H1 (cell line): ENCODE measurements at regions not wholly inside any gene's neighbourhood (a gene's known extent, or its start where the extent isn't known, plus 50 kb on each side); places are given as distances from the start of the nearest gene placed in this dataset.

Experiments used
- CTCF ChIA-PET: fragments of 300-600 bp; sonication (Branson Sonifier 250); formaldehyde crosslinking; loops from one replicate; lab custom pipeline; 2021; ENCODE audit not compliant: partially characterized antibody; lab: Charles Lee
- POLR2A ChIA-PET: fragments of 300-600 bp; sonication (Branson Sonifier 250); formaldehyde crosslinking; loops from one replicate; lab custom pipeline; 2021; ENCODE audit warnings: inconsistent platforms; ENCODE audit not compliant: partially characterized antibody; lab: Charles Lee
- DNase-seq, 2 experiments: peaks; one replicate each; pipeline versions ENCODE4 v3.0.0 to v3.0.0-alpha.2; 2010 to 2022; ENCODE audit warnings: low spot score in 2 of 2, low read depth in 1 of 2, mixed read lengths in 1 of 2
- FAIRE-seq: peaks from 2 replicates; lab custom pipeline; 2011; peaks lifted over from hg19 to GRCh38; lab: Jason Lieb, UNC
- H2AFZ ChIP-seq: 2 replicates; pipeline ENCODE4 v1.8.1; 2012; ENCODE audit warnings: low read length, inconsistent platforms
- H2AK5ac ChIP-seq: 2 replicates; pipeline ENCODE4 v1.6.1; 2013; ENCODE audit warnings: low read depth, low read length
- H2BK120ac ChIP-seq: replicated peaks from 2 replicates; pipeline ENCODE3; 2013; ENCODE audit warnings: low read depth, low read length, inconsistent platforms
- H2BK12ac ChIP-seq: 2 replicates; pipeline ENCODE4 v1.6.1; 2013; ENCODE audit warnings: low read depth, low read length
- H2BK15ac ChIP-seq: 2 replicates; pipeline ENCODE4 v1.6.1; 2013; ENCODE audit warnings: low read length
- H2BK20ac ChIP-seq: 2 replicates; pipeline ENCODE4 v1.6.1; 2013; ENCODE audit warnings: low read length
- H2BK5ac ChIP-seq: 2 replicates; pipeline ENCODE4 v1.6.1; 2013; ENCODE audit warnings: low read depth, low read length
- H3K14ac ChIP-seq: 2 replicates; pipeline ENCODE4 v1.6.1; 2013; ENCODE audit warnings: inconsistent platforms; ENCODE audit not compliant: insufficient read length
- H3K18ac ChIP-seq: 2 replicates; pipeline ENCODE4 v1.6.1; 2013; ENCODE audit warnings: low read length; ENCODE audit errors: extremely low read depth
- H3K23ac ChIP-seq: 2 replicates; pipeline ENCODE4 v1.6.1; 2013; ENCODE audit warnings: inconsistent platforms; ENCODE audit not compliant: insufficient read length
- H3K23me2 ChIP-seq: 2 replicates; pipeline ENCODE4 v1.6.1; 2013; ENCODE audit warnings: low read depth, low read length
- H3K27ac ChIP-seq: 2 replicates; pipeline ENCODE4 v1.6.1; 2011; ENCODE audit warnings: low read depth, low read length, inconsistent platforms
- H3K27me3 ChIP-seq, 4 experiments: replicated peaks in 1 of 4; 1 replicate in 1 of 4; 2 replicates in 3 of 4; pipeline versions ENCODE4 v1.6.1 to v1.8.1; 2011 to 2013; ENCODE audit warnings: low read length in 3 of 4, mild to moderate bottlenecking in 3 of 4, inconsistent platforms in 2 of 4, mixed read lengths in 2 of 4, moderate library complexity in 1 of 4; ENCODE audit not compliant: control insufficient read depth in 3 of 4, insufficient read depth in 3 of 4; ENCODE audit errors: extremely low read depth in 1 of 4
- H3K36me3 ChIP-seq, 4 experiments: 2 replicates each; pipeline versions ENCODE4 v1.6.1 to v1.8.1; 2011 to 2013; ENCODE audit warnings: mild to moderate bottlenecking in 4 of 4, low read length in 3 of 4, moderate library complexity in 2 of 4, control low read depth in 1 of 4, inconsistent platforms in 1 of 4; ENCODE audit not compliant: insufficient read depth in 4 of 4, control insufficient read depth in 2 of 4
- H3K4ac ChIP-seq: replicated peaks from 2 replicates; pipeline ENCODE3; 2013; ENCODE audit warnings: low read length, low read depth, mixed read lengths, inconsistent platforms; ENCODE audit not compliant: insufficient read length
- H3K4me1 ChIP-seq, 4 experiments: replicated peaks in 1 of 4; 1 replicate in 1 of 4; 2 replicates in 3 of 4; pipeline versions ENCODE4 v1.6.1 to v1.8.1; 2011 to 2013; ENCODE audit warnings: low read length in 3 of 4, inconsistent platforms in 2 of 4, mixed read lengths in 1 of 4; ENCODE audit not compliant: insufficient read depth in 4 of 4, control insufficient read depth in 3 of 4
- H3K4me2 ChIP-seq, 2 experiments: 2 replicates each; pipeline versions ENCODE4 v1.6.1 to v1.8.1; 2011 to 2013; ENCODE audit warnings: low read depth in 2 of 2, low read length in 2 of 2, control low read depth in 1 of 2, inconsistent platforms in 1 of 2, mild to moderate bottlenecking in 1 of 2; ENCODE audit not compliant: insufficient read depth in 1 of 2
- H3K4me3 ChIP-seq, 4 experiments: fragments of 200-600, 300-600 bp in 1 of 4; sonication (generic), shearing (Covaris generic), sonication (Bioruptor Twin) in 1 of 4; 2 replicates each; pipeline versions ENCODE4 v1.5.1 to v1.8.1; 2011 to 2016; ENCODE audit warnings: low read length in 4 of 4, low read depth in 3 of 4, control low read depth in 2 of 4, inconsistent platforms in 2 of 4, mild to moderate bottlenecking in 2 of 4, mixed read lengths in 1 of 4, moderate library complexity in 1 of 4; ENCODE audit not compliant: insufficient read depth in 2 of 4; ENCODE audit errors: extremely low read depth in 1 of 4
- H3K56ac ChIP-seq: replicated peaks from 2 replicates; pipeline ENCODE3; 2013; ENCODE audit warnings: low read depth, mild to moderate bottlenecking, mixed read lengths, low read length, inconsistent platforms; ENCODE audit not compliant: insufficient read length
- H3K79me1 ChIP-seq: 2 replicates; pipeline ENCODE4 v1.6.1; 2013; ENCODE audit warnings: low read depth, low read length, control low read depth
- H3K79me2 ChIP-seq, 2 experiments: 2 replicates each; pipeline versions ENCODE4 v1.6.1 to v1.8.1; 2012 to 2013; ENCODE audit warnings: low read length in 2 of 2, mild to moderate bottlenecking in 2 of 2, inconsistent platforms in 1 of 2; ENCODE audit not compliant: insufficient read depth in 2 of 2, control insufficient read depth in 1 of 2
- H3K9ac ChIP-seq, 4 experiments: replicated peaks in 1 of 4; 1 replicate in 1 of 4; 2 replicates in 3 of 4; pipeline versions ENCODE4 v1.6.1 to v1.8.1; 2011 to 2013; ENCODE audit warnings: low read depth in 3 of 4, low read length in 3 of 4, control low read depth in 2 of 4, mild to moderate bottlenecking in 2 of 4, moderate library complexity in 2 of 4, inconsistent platforms in 1 of 4; ENCODE audit errors: extremely low read depth in 1 of 4
- H3K9me3 ChIP-seq, 2 experiments: 2 replicates each; pipeline versions ENCODE4 v1.6.1 to v1.8.1; 2012 to 2013; ENCODE audit warnings: mild to moderate bottlenecking in 2 of 2, moderate library complexity in 2 of 2, control low read depth in 1 of 2, inconsistent platforms in 1 of 2, low read depth in 1 of 2, low read length in 1 of 2, mixed read lengths in 1 of 2; ENCODE audit not compliant: insufficient read depth in 2 of 2
- H4K20me1 ChIP-seq, 2 experiments: replicated peaks in 1 of 2; 2 replicates each; pipeline versions ENCODE3 to v1.8.1; 2011 to 2013; ENCODE audit warnings: inconsistent platforms in 2 of 2, low read length in 2 of 2, mild to moderate bottlenecking in 1 of 2; ENCODE audit not compliant: insufficient read depth in 2 of 2, control insufficient read depth in 1 of 2
- H4K5ac ChIP-seq: 2 replicates; pipeline ENCODE4 v1.6.1; 2013; ENCODE audit warnings: low read length, low read depth, mixed read lengths, inconsistent platforms; ENCODE audit not compliant: insufficient read length
- H4K8ac ChIP-seq: 2 replicates; pipeline ENCODE4 v1.8.0; 2013; ENCODE audit warnings: mild to moderate bottlenecking, moderate library complexity, low read length, inconsistent platforms; ENCODE audit not compliant: insufficient read depth; ENCODE audit errors: extremely low read depth
- H4K91ac ChIP-seq: replicated peaks from 2 replicates; pipeline ENCODE3; 2013; ENCODE audit warnings: low read length, mixed read lengths, inconsistent platforms; ENCODE audit not compliant: insufficient read length
- BACH1 ChIP-seq: IDR thresholded peaks from 2 replicates; pipeline ENCODE4 v1.6.1; 2012; ENCODE audit warnings: low read length, improper control_type of control experiment
- EGR1 ChIP-seq: IDR thresholded peaks from 2 replicates; pipeline ENCODE4 v1.6.1; 2011; ENCODE audit warnings: low read depth, low read length, borderline replicate concordance
- KDM1A ChIP-seq: fragments of 200-600, 300-600 bp; sonication (generic); IDR thresholded peaks from 2 replicates; pipeline ENCODE4 v1.7.1; 2016; ENCODE audit warnings: mild to moderate bottlenecking, low read length, borderline replicate concordance
- NANOG ChIP-seq: IDR thresholded peaks from 2 replicates; pipeline ENCODE4 v1.6.1; 2011; ENCODE audit warnings: low read length, low read depth, mild to moderate bottlenecking, inconsistent platforms; ENCODE audit not compliant: insufficient read depth, poor library complexity, severe bottlenecking
- SAP30 ChIP-seq: fragments of 300-600 bp; sonication (generic); IDR thresholded peaks from 2 replicates; pipeline ENCODE4 v1.7.1; 2012; ENCODE audit warnings: low read length, moderate library complexity, mild to moderate bottlenecking, inconsistent platforms; ENCODE audit not compliant: insufficient read depth, insufficient replicate concordance
- SIN3A ChIP-seq, 2 experiments: IDR thresholded peaks in 1 of 2; conservative IDR thresholded peaks in 1 of 2; 2 replicates each; pipeline ENCODE4 v1.6.1; 2011 to 2012; ENCODE audit warnings: low read length in 2 of 2, improper control_type of control experiment in 1 of 2, low read depth in 1 of 2, mild to moderate bottlenecking in 1 of 2
- SIRT6 ChIP-seq: IDR thresholded peaks from one replicate; pipeline ENCODE4 v1.7.1; 2012; ENCODE audit warnings: low read length, inconsistent platforms
- SUZ12 ChIP-seq: fragments of 200-600 bp; sonication (generic); IDR thresholded peaks from 2 replicates; pipeline ENCODE4 v1.6.1; 2012; ENCODE audit warnings: mild to moderate bottlenecking, inconsistent platforms, low read length, moderate library complexity, mixed read lengths
- TAF7 ChIP-seq: optimal IDR thresholded peaks from 2 replicates; pipeline ENCODE3; 2011; ENCODE audit warnings: low read depth, mild to moderate bottlenecking, inconsistent platforms, low read length, moderate library complexity, borderline replicate concordance
- TBP ChIP-seq: IDR thresholded peaks from 2 replicates; pipeline ENCODE4 v1.6.1; 2011; ENCODE audit warnings: low read depth, low read length, improper control_type of control experiment
- WGBS, 2 experiments: shearing (Covaris generic) in 1 of 2; methylation state at CpG; one replicate each; pipeline versions ENCODE4 v1.1.6 to v1.1.7; 2013 to 2015; ENCODE audit warnings: low lambda C conversion rate in 2 of 2, mixed read lengths in 2 of 2, inconsistent platforms in 1 of 2, low coverage in 1 of 2, missing lambda C conversion rate in 1 of 2; ENCODE audit not compliant: insufficient replicate concordance in 2 of 2, insufficient coverage in 1 of 2, insufficient read length in 1 of 2; ENCODE audit errors: extremely low coverage in 1 of 2, missing lambda C conversion rate in 1 of 2; 5-methylcytosine and 5-hydroxymethylcytosine counted together

- Histone ChIP-seq H2BK20ac (no peak overlapping the region), H4K91ac (no peak overlapping the region), H3K56ac (no peak overlapping the region), H3K23ac (no peak overlapping the region), H3K9me3 (no peaks in the 10 kb centered on the region), H4K5ac (no peak overlapping the region), H3K27ac (no peak overlapping the region), H3K79me1 (no peaks in the 10 kb centered on the region), H3K14ac (no peak overlapping the region), H3K4me1 (no peaks in the 10 kb centered on the region), H3K36me3 (no peaks in the 10 kb centered on the region), H4K20me1 (no peaks in the 10 kb centered on the region), H3K79me2 (no peaks in the 10 kb centered on the region), H2BK120ac (no peak overlapping the region), H4K8ac (no peak overlapping the region), H2BK15ac (no peak overlapping the region), H2BK5ac (no peak overlapping the region; the same call in 1 of the 2 replicates), H2BK12ac (no peak overlapping the region), H3K4me2 (no peak overlapping the region), H3K27me3 (no peaks in the 10 kb centered on the region), H3K18ac (no peak overlapping the region), H2AFZ (no peak overlapping the region), H3K23me2 (no peaks in the 10 kb centered on the region), H3K9ac (no peak overlapping the region), H3K4me3 (no peak overlapping the region), H3K4ac (no peak overlapping the region), H2AK5ac (no peak overlapping the region)
- 89% methylated on average over 2 of the region's 2 CpGs; no CpG with 5 or more reads in 1 of the 2 experiments for WGBS, 2 experiments
- no peak for DNase-seq
- ChIA-PET POLR2A (no interaction called here), CTCF (interaction anchor here (1.1 to 1.6 kb wide), 2 partner anchors 9 kb away, joined by 3 read pairs; no protein-coding TSS in a partner anchor)
- TF ChIP-seq NANOG: no peak
- TF ChIP-seq EGR1: no peak
- TF ChIP-seq SUZ12: no peak
- no peak for TF ChIP-seq BACH1
- TF ChIP-seq SIN3A (conservative IDR thresholded peaks at IDR 0.05 in 1 of 2, IDR thresholded peaks at IDR 0.05 in 1 of 2; ENCODE audit: low read depth in 1 of 2, low read length in 2 of 2): no peak
- TF ChIP-seq TAF7: no peak
- no peak for TF ChIP-seq TBP
- TF ChIP-seq KDM1A: no peak
- TF ChIP-seq SIRT6: no peak
- TF ChIP-seq SAP30: no peak
- no peak for FAIRE-seq
These were observed 95.2 kb downstream of the TTC32 start for GRCh38 chr2:19806591-19806990.
